GM06990 (cell line): ENCODE measurements at regions not wholly inside any gene's neighbourhood (a gene's known extent, or its start where the extent isn't known, plus 50 kb on each side); places are given as distances from the start of the nearest gene placed in this dataset.
A peak's percentile ranks its signal among the peaks of the same experiment; 100 is the strongest.
"Not testable (repeated sequence)": the region's sequence is repeated elsewhere in the genome, so short reads cannot be mapped to it uniquely, and the experiment has no call there.

Experiments used
- DNase-seq: peaks from one replicate; pipeline ENCODE4 v3.0.0-alpha.2; 2011; ENCODE audit not compliant: insufficient read length; ENCODE audit errors: extremely low read depth
- H3K27me3 ChIP-seq: replicated peaks from 2 replicates; pipeline ENCODE4 v1.6.0; 2011; ENCODE audit warnings: low read length; ENCODE audit not compliant: control insufficient read depth, insufficient read depth
- H3K36me3 ChIP-seq: 2 replicates; pipeline ENCODE4 v1.5.1; 2011; ENCODE audit warnings: low read length; ENCODE audit not compliant: control insufficient read depth, insufficient read depth
- H3K4me3 ChIP-seq: replicated peaks from 2 replicates; pipeline ENCODE4 v1.5.1; 2011; ENCODE audit warnings: low read depth, mild to moderate bottlenecking, control low read depth, low read length
- CTCF ChIP-seq: IDR thresholded peaks from 2 replicates; pipeline ENCODE4 v1.5.1; 2011; ENCODE audit warnings: low read length, control low read depth, mild to moderate bottlenecking, inconsistent platforms; ENCODE audit not compliant: insufficient read depth, poor library complexity, severe bottlenecking

- H3K36me3 ChIP-seq, result no peaks in the 10 kb centered on the region
- H3K4me3 ChIP-seq, result no peak overlapping the region
- DNase-seq, result peak; percentile 31
- TF ChIP-seq CTCF, result peak; percentile 59
- no peaks in the 10 kb centered on the region; the same call in 1 of the 2 replicates for H3K27me3 ChIP-seq
Observed at GRCh38 chr20:1734269-1734858, 76.8 kb upstream of the SIRPG start.

GRCh38 chr20:1731828-1732375, 74.3 kb upstream of the SIRPG start:
- not testable (repeated sequence) for DNase-seq, H3K36me3 ChIP-seq, H3K4me3 ChIP-seq, H3K27me3 ChIP-seq

GRCh38 chr20:1730981-1731711, 73.6 kb upstream of the SIRPG start:
- H3K36me3 ChIP-seq, DNase-seq, H3K4me3 ChIP-seq, H3K27me3 ChIP-seq: not testable (repeated sequence)

GRCh38 chr20:1727303-1727702, 69.7 kb upstream of the SIRPG start:
- DNase-seq, H3K36me3 ChIP-seq, H3K27me3 ChIP-seq, H3K4me3 ChIP-seq: not testable (repeated sequence)

- H3K4me3 ChIP-seq, result no peak overlapping the region
- no peaks in the 10 kb centered on the region for H3K27me3 ChIP-seq
- TF ChIP-seq CTCF, result no peak
- DNase-seq, result no peak
- no peaks in the 10 kb centered on the region for H3K36me3 ChIP-seq
Observed at GRCh38 chr20:1724901-1725300, 67.3 kb upstream of the SIRPG start.

- TF ChIP-seq CTCF, result no peak
- H3K4me3 ChIP-seq, result no peak overlapping the region
- peak; percentile 37 for DNase-seq
- H3K36me3 ChIP-seq, result no peaks in the 10 kb centered on the region
- H3K27me3 ChIP-seq, result no peaks in the 10 kb centered on the region
Observed at GRCh38 chr20:1722513-1723050, 65.0 kb upstream of the SIRPG start.
